T-helper 1 cell treated with Interleukin-12 subunit alpha and Interleukin-12 subunit beta and Interleukin-4 antibody, amounts not matched to agents 30 ng/mL and 1 ng/mL, for 36 hours (primary cell): ENCODE measurements at regions not wholly inside any gene's neighbourhood (a gene's known extent, or its start where the extent isn't known, plus 50 kb on each side); places are given as distances from the start of the nearest gene placed in this dataset.
"Not testable (repeated sequence)": the region's sequence is repeated elsewhere in the genome, so short reads cannot be mapped to it uniquely, and the experiment has no call there.

Experiments used
- intact Hi-C: fragments of 100-400 bp; cut with micrococcal nuclease; formaldehyde crosslinking; loops from one replicate; pipeline ENCODE4 v1.15.1; 2024

- intact Hi-C loops: no loop called here
Observed at GRCh38 chr2:215664847-215665525, 229.1 kb upstream of the FN1 start.

- intact Hi-C loops: no loop called here
Observed at GRCh38 chr2:215662715-215663114, 226.8 kb upstream of the FN1 start.

GRCh38 chr2:215660687-215661086 is 224.8 kb upstream of the FN1 start:
- intact Hi-C loops: no loop called here

- intact Hi-C loops: no loop called here
Observed at GRCh38 chr2:215659650-215660049, 223.8 kb upstream of the FN1 start.

- intact Hi-C loops: no loop called here
Observed at GRCh38 chr2:215658635-215659305, 222.9 kb upstream of the FN1 start.

GRCh38 chr2:215657844-215658243 is 222.0 kb upstream of the FN1 start:
- intact Hi-C loops: no loop called here

GRCh38 chr2:215654148-215654819 is 218.4 kb upstream of the FN1 start:
- intact Hi-C loops: no loop called here

- intact Hi-C loops: no loop called here
Observed at GRCh38 chr2:215653344-215654030, 217.6 kb upstream of the FN1 start.

GRCh38 chr2:215652388-215652787 is 216.5 kb upstream of the FN1 start:
- intact Hi-C loops: no loop called here

GRCh38 chr2:215651412-215651811 is 215.5 kb upstream of the FN1 start:
- intact Hi-C loops: no loop called here

GRCh38 chr2:215644233-215644897 is 208.5 kb upstream of the FN1 start:
- intact Hi-C loops: no loop called here

- intact Hi-C loops: no loop called here
Observed at GRCh38 chr2:215638687-215639086, 202.8 kb upstream of the FN1 start.

- intact Hi-C loops: no loop called here
Observed at GRCh38 chr2:215637651-215638050, 201.8 kb upstream of the FN1 start.

GRCh38 chr2:215636816-215637215 is 200.9 kb upstream of the FN1 start:
- intact Hi-C loops: no loop called here

- intact Hi-C loops: loop anchor here (2.0 kb wide), 1 partner anchor 27 kb away; no protein-coding TSS in a partner anchor
Observed at GRCh38 chr2:215635788-215636139, 199.9 kb upstream of the FN1 start.

GRCh38 chr2:215635071-215635787 is 199.4 kb upstream of the FN1 start:
- intact Hi-C loops: loop anchor here (2.0 kb wide), 1 partner anchor 26 kb away; no protein-coding TSS in a partner anchor

GRCh38 chr2:215633360-215633759 is 197.5 kb upstream of the FN1 start:
- intact Hi-C loops: no loop called here

- intact Hi-C loops: no loop called here
Observed at GRCh38 chr2:215631696-215632095, 195.8 kb upstream of the FN1 start.

GRCh38 chr2:215630796-215631195 is 194.9 kb upstream of the FN1 start:
- intact Hi-C loops: not testable (repeated sequence)

- intact Hi-C loops: no loop called here
Observed at GRCh38 chr2:215627771-215628170, 191.9 kb upstream of the FN1 start.

GRCh38 chr2:215626812-215627281 is 191.0 kb upstream of the FN1 start:
- intact Hi-C loops: no loop called here
